K562 (cell line): ENCODE measurements at regions not wholly inside any gene's neighbourhood (a gene's known extent, or its start where the extent isn't known, plus 50 kb on each side); places are given as distances from the start of the nearest gene placed in this dataset.
A peak's percentile ranks its signal among the peaks of the same experiment; 100 is the strongest.

Experiments
- ATAC-seq: fragments of 200-7000 bp; cut with Tn5 transposase; 3 replicates; pipeline ENCODE4 v1.9.1; 2020; ENCODE audit warnings: moderate library complexity
- BruUV-seq: library from RNA; stranded (reverse); fragments of 400-500 nt; replicated peaks from 2 replicates; lab custom pipeline; 2021; lab: Mats Ljungman, UMichigan
- CTCF ChIA-PET: fragments of 300-600 bp; formaldehyde crosslinking; extraction: SDS; loops from one replicate; lab custom pipeline; 2021; ENCODE audit warnings: low intra/inter-chr PET ratio; lab: Yijun Ruan, JAX
- POLR2A ChIA-PET: fragments of 300-600, 350-650 bp; sonication (Branson Sonifier 250); formaldehyde crosslinking; extraction: SDS; loops from one replicate; lab custom pipeline; 2021; ENCODE audit warnings: antibody characterized with exemption, inconsistent platforms; lab: Yijun Ruan, JAX
- DNase-seq, 4 experiments: peaks; one replicate each; pipeline versions ENCODE4 v3.0.0 to v3.0.0-alpha.2; 2011 to 2018; ENCODE audit warnings: low spot score in 3 of 4, mixed read lengths in 3 of 4; ENCODE audit errors: extremely low read depth in 1 of 4
- FAIRE-seq: peaks from 2 replicates; lab custom pipeline; 2011; peaks lifted over from hg19 to GRCh38; lab: Jason Lieb, UNC
- H2AFZ ChIP-seq: 2 replicates; pipeline ENCODE4 v1.6.0; 2011; ENCODE audit warnings: low read depth, low read length, control low read depth, inconsistent platforms
- H3K27ac ChIP-seq: fragments of 200-600 bp; 3 replicates; pipeline ENCODE4 v1.8.0; 2011; ENCODE audit warnings: low read depth, mild to moderate bottlenecking, control low read depth, inconsistent platforms, low read length, moderate library complexity, mixed read lengths; ENCODE audit errors: extremely low read depth
- H3K27me3 ChIP-seq, 2 experiments: fragments of 300-600 bp in 1 of 2; 2 replicates in 1 of 2; 3 replicates in 1 of 2; pipeline versions ENCODE4 v1.6.0 to v1.8.0; 2011; ENCODE audit warnings: inconsistent platforms in 2 of 2, low read length in 2 of 2, mild to moderate bottlenecking in 1 of 2, mixed read lengths in 1 of 2, moderate library complexity in 1 of 2; ENCODE audit not compliant: control insufficient read depth in 2 of 2, insufficient read depth in 2 of 2
- H3K36me3 ChIP-seq: fragments of 300-600 bp; 3 replicates; pipeline ENCODE4 v1.8.0; 2011; ENCODE audit warnings: mild to moderate bottlenecking, low read length, inconsistent platforms; ENCODE audit not compliant: control insufficient read depth, insufficient read depth
- H3K4me1 ChIP-seq, 2 experiments: fragments of 200-600 bp in 1 of 2; replicated peaks in 1 of 2; 2 replicates in 1 of 2; 3 replicates in 1 of 2; pipeline versions ENCODE4 v1.5.1 to v1.8.0; 2011; ENCODE audit warnings: inconsistent platforms in 2 of 2, low read length in 2 of 2, mild to moderate bottlenecking in 1 of 2, mixed read lengths in 1 of 2, moderate library complexity in 1 of 2; ENCODE audit not compliant: control insufficient read depth in 2 of 2, insufficient read depth in 2 of 2
- H3K4me2 ChIP-seq: 2 replicates; pipeline ENCODE4 v1.6.1; 2011; ENCODE audit warnings: low read length, control low read depth, inconsistent platforms, mixed read lengths; ENCODE audit not compliant: insufficient read depth
- H3K4me3 ChIP-seq: fragments of 200-600 bp; sonication (generic), shearing (Covaris generic); 2 replicates; pipeline ENCODE4 v1.5.1; 2016; ENCODE audit warnings: control low read depth, inconsistent platforms
- H3K79me2 ChIP-seq: fragments of 200-600 bp; 3 replicates; pipeline ENCODE4 v1.8.0; 2011; ENCODE audit warnings: low read length, inconsistent platforms; ENCODE audit not compliant: control insufficient read depth, insufficient read depth
- H3K9ac ChIP-seq, 2 experiments: 2 replicates each; pipeline versions ENCODE4 v1.6.0 to v1.6.1; 2011; ENCODE audit warnings: low read depth in 2 of 2, low read length in 2 of 2, control low read depth in 1 of 2, inconsistent platforms in 1 of 2, mild to moderate bottlenecking in 1 of 2, mixed read lengths in 1 of 2; ENCODE audit not compliant: insufficient read depth in 1 of 2
- H3K9me1 ChIP-seq: one replicate; pipeline ENCODE4 v1.6.0; 2011; ENCODE audit warnings: inconsistent platforms, mild to moderate bottlenecking, low read length, moderate library complexity; ENCODE audit not compliant: control insufficient read depth, insufficient read depth
- H3K9me3 ChIP-seq: replicated peaks from 2 replicates; pipeline ENCODE4 v1.5.1; 2011; ENCODE audit warnings: low read depth, low read length, inconsistent platforms; ENCODE audit not compliant: control insufficient read depth, insufficient read depth
- H4K20me1 ChIP-seq: replicated peaks from 2 replicates; pipeline ENCODE4 v1.6.1; 2011; ENCODE audit warnings: low read length, inconsistent platforms, mixed read lengths; ENCODE audit not compliant: control insufficient read depth, insufficient read depth
- HMG20B ChIP-seq: fragments of 250-450 bp; sonication (Bioruptor Pico); IDR thresholded peaks from 2 replicates; pipeline ENCODE4 v1.5.0; 2021; ENCODE audit warnings: mild to moderate bottlenecking
- RAD21 ChIP-seq, 2 experiments: fragments of 250-450 bp in 1 of 2; fragments of 450-650 bp in 1 of 2; sonication (Bioruptor Pico) in 1 of 2; formaldehyde crosslinking in 1 of 2; IDR thresholded peaks in 1 of 2; conservative IDR thresholded peaks in 1 of 2; 2 replicates each; pipeline versions ENCODE4 v1.4.0 to v1.8.0; 2020 to 2022; ENCODE audit warnings: mild to moderate bottlenecking in 2 of 2, moderate library complexity in 1 of 2
- SMAD2 ChIP-seq: fragments of 150-350 bp; IDR thresholded peaks from 2 replicates; pipeline ENCODE4 v1.6.1; 2014; ENCODE audit warnings: low read depth, mild to moderate bottlenecking, low read length
- SPI1 ChIP-seq: IDR thresholded peaks from 2 replicates; pipeline ENCODE4 v1.6.1; 2011; ENCODE audit warnings: low read depth, low read length, control low read depth, borderline replicate concordance
- ZFP36 ChIP-seq: fragments of 150-350 bp; IDR thresholded peaks from 2 replicates; pipeline ENCODE4 v1.6.1; 2018; ENCODE audit warnings: low read length, low read depth; ENCODE audit not compliant: partially characterized antibody
- ZNF586 ChIP-seq: fragments of 450-650 bp; formaldehyde crosslinking; conservative IDR thresholded peaks from 2 replicates; pipeline ENCODE4 v1.4.0; 2020; ENCODE audit warnings: mild to moderate bottlenecking, moderate library complexity
- ZNF717 ChIP-seq: fragments of 250-450 bp; sonication (Bioruptor Pico); IDR thresholded peaks from 2 replicates; pipeline ENCODE4 v1.5.0; 2021
- WGBS: fragments of 100-300 bp; shearing (Covaris generic); methylation state at CpG from one replicate; pipeline ENCODE4 v1.1.6; 2016; ENCODE audit warnings: low coverage, mixed read lengths; ENCODE audit not compliant: insufficient coverage; ENCODE audit errors: missing lambda C conversion rate; 5-methylcytosine and 5-hydroxymethylcytosine counted together
- in situ Hi-C: fragments of 300-500 bp; cut with MboI; formaldehyde crosslinking; loops from 4 replicates; pipeline ENCODE4 v1.15.0; 2018; ENCODE audit warnings: inconsistent platforms, mixed read lengths
- intact Hi-C: fragments of 100-400 bp; cut with micrococcal nuclease; formaldehyde crosslinking; loops from 2 replicates; pipeline ENCODE4 v1.14.2; 2022
- TF ChIP-seq, protein P1 (sequence below): fragments of 450-650 bp; formaldehyde crosslinking; IDR thresholded peaks from 2 replicates; pipeline ENCODE4 v1.4.0; 2020; ENCODE audit warnings: mild to moderate bottlenecking, mixed read lengths

DNA sequence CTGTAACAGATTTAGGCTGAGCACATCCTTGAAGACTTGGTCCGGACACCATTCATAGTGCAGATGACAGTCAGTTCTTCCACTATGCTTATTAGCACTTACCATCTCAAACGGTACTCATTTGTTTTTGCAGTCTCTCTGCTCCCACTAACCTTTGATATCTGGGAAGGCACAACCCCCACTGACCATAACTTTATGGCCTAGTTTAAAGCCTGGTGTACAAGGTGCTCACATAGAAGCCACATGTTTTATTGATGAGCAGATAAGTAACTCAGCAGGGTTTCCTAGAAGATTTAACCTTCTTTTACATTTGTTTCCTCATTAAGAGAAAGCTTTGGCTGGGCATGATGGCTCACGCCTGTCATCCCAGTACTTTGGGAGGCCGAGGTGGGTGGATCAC lies 119.3 kb upstream of the MAGI3 start:
- intact Hi-C loops (no loop called here), in situ Hi-C loops (no loop called here)
- Histone ChIP-seq H3K9me1 (no peaks in the 10 kb centered on the region), H3K9me3 (no peaks in the 10 kb centered on the region), H3K79me2 (no peaks in the 10 kb centered on the region), H3K27me3 (peaks cover 0 to 4% of the 10 kb centered on the region in 2 experiments; a peak in 1 of 5 replicates), H3K4me1 (peaks cover 1 to 3% of the 10 kb centered on the region in 2 experiments; a peak in 3 of 5 replicates), H4K20me1 (no peaks in the 10 kb centered on the region), H2AFZ (no peak overlapping the region), H3K27ac (no peak overlapping the region), H3K4me2 (no peak overlapping the region), H3K36me3 (no peaks in the 10 kb centered on the region), H3K4me3 (no peak overlapping the region), H3K9ac (no peak overlapping the region)
- BruUV-seq = no TSS peak
- ATAC-seq = no peak
- no peak for DNase-seq
- CTCF ChIA-PET = no interaction called here
- POLR2A ChIA-PET = interaction anchor here (0.6 kb wide), 1 partner anchor 9 kb away, joined by 4 read pairs; no protein-coding TSS in a partner anchor
- 18% methylated on average over 4 of the region's 4 CpGs for WGBS
- no peak for FAIRE-seq
- TF ChIP-seq, protein P1, sequence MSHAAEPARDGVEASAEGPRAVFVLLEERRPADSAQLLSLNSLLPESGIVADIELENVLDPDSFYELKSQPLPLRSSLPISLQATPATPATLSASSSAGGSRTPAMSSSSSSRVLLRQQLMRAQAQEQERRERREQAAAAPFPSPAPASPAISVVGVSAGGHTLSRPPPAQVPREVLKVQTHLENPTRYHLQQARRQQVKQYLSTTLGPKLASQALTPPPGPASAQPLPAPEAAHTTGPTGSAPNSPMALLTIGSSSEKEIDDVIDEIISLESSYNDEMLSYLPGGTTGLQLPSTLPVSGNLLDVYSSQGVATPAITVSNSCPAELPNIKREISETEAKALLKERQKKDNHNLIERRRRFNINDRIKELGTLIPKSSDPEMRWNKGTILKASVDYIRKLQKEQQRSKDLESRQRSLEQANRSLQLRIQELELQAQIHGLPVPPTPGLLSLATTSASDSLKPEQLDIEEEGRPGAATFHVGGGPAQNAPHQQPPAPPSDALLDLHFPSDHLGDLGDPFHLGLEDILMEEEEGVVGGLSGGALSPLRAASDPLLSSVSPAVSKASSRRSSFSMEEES (CRISPR knock-in tag) = 0 out of 2 replicates have a peak, but pooled peaks have one; percentile 13
- no peak for TF ChIP-seq SMAD2

GRCh38 chr1:113275083-113275482 lies 115.2 kb upstream of the MAGI3 start:
- Histone ChIP-seq H4K20me1 (no peaks in the 10 kb centered on the region), H3K27ac (no peak overlapping the region), H3K36me3 (no peaks in the 10 kb centered on the region), H3K4me1 (peaks cover 4 to 11% of the 10 kb centered on the region in 2 experiments; a peak in 4 of 5 replicates), H3K4me3 (no peak overlapping the region), H3K27me3 (no peaks in the 10 kb centered on the region), H3K79me2 (no peaks in the 10 kb centered on the region), H3K4me2 (no peak overlapping the region), H3K9me1 (no peaks in the 10 kb centered on the region), H3K9me3 (no peaks in the 10 kb centered on the region), H3K9ac (no peak overlapping the region), H2AFZ (0 out of 2 replicates have a peak overlapping the region, but pooled peaks have one; percentile 14)
- BruUV-seq = no TSS peak
- peak in 1 of 4 experiments; percentile 24 for DNase-seq
- ATAC-seq = peak; percentile 50; the same call in 2 of the 3 replicates
- no peak for FAIRE-seq
- 0% methylated on average over 1 of the region's 1 CpG for WGBS
- ChIA-PET CTCF (no interaction called here), POLR2A (interaction anchor here (0.8 kb wide), 1 partner anchor 24 kb away, joined by 3 read pairs; no protein-coding TSS in a partner anchor)
- in situ Hi-C loops (no loop called here), intact Hi-C loops (no loop called here)
- TF ChIP-seq HMG20B (CRISPR knock-in tag) = no peak
- TF ChIP-seq SPI1 = peak; percentile 66; the same call in 1 of the 2 replicates
- no peak for TF ChIP-seq ZNF717 (CRISPR knock-in tag)
- no peak for TF ChIP-seq ZNF586 (CRISPR knock-in tag)
- peak; percentile 16 for TF ChIP-seq ZFP36
- no peak for TF ChIP-seq RAD21 (CRISPR knock-in tag; conservative IDR thresholded peaks at IDR 0.05 in 1 of 2, IDR thresholded peaks at IDR 0.05 in 1 of 2)
